ENCODE measurements at regions not wholly inside any gene's neighbourhood (a gene's known extent, or its start where the extent isn't known, plus 50 kb on each side); places are given as distances from the start of the nearest gene placed in this dataset.

GRCh38 chr5:24331531-24331930 lies 313.2 kb downstream of the CDH10 start:
- TF ChIP-seq CTCF (IDR thresholded peaks at IDR 0.05; ENCODE audit: low read length) = no peak
- no peak for TF ChIP-seq EZH2 (optimal IDR thresholded peaks at IDR 0.05; ENCODE audit: low read depth, low read length)

All from MM.1S (cell line).